Right lobe of liver (tissue), 6 donors: ENCODE measurements at regions not wholly inside any gene's neighbourhood (a gene's known extent, or its start where the extent isn't known, plus 50 kb on each side); places are given as distances from the start of the nearest gene placed in this dataset.

ENCODE experiments used
- ATAC-seq, 4 donors: fragments of 200-7000 bp; cut with Tn5 transposase; one replicate each; pipeline ENCODE4 v1.9.1; 2020; ENCODE audit warnings: mild to moderate bottlenecking in 4 of 4, moderate library complexity in 4 of 4
- DNase-seq, 3 donors: peaks; one replicate each; pipeline ENCODE4 v3.0.0-alpha.2; 2020
- H3K27ac ChIP-seq, 3 donors: fragments of 200-600 bp; one replicate each; pipeline ENCODE4 v1.8.0; 2022
- H3K27me3 ChIP-seq, 2 donors: fragments of 200-600 bp; one replicate each; pipeline ENCODE4 v1.8.0; 2022
- H3K36me3 ChIP-seq, 4 donors: fragments of 200-600 bp; sonication (generic) in 1 of 4; one replicate each; pipeline versions ENCODE4 v1.5.1 to v1.8.0; 2017 to 2022; ENCODE audit warnings: control low read depth in 1 of 4
- H3K4me1 ChIP-seq, 4 donors: fragments of 200-600 bp; sonication (generic) in 1 of 4; one replicate each; pipeline versions ENCODE4 v1.5.1 to v1.8.0; 2017 to 2022; ENCODE audit warnings: control low read depth in 1 of 4
- H3K4me3 ChIP-seq, 3 donors: fragments of 200-600 bp; one replicate each; pipeline ENCODE4 v1.8.0; 2022
- H3K9me3 ChIP-seq, 4 donors: fragments of 200-600 bp; sonication (generic) in 1 of 4; one replicate each; pipeline versions ENCODE4 v1.5.1 to v1.8.0; 2017 to 2022; ENCODE audit warnings: control low read depth in 1 of 4
- CTCF ChIP-seq, 4 donors: fragments of 200-600 bp in 3 of 4; fragments of 450-650 bp in 1 of 4; IDR thresholded peaks; one replicate each; pipeline versions ENCODE4 v1.5.1 to v1.8.0; 2016 to 2022; ENCODE audit warnings: antibody characterized with exemption in 4 of 4, mild to moderate bottlenecking in 2 of 4
- POLR2A ChIP-seq: fragments of 450-650 bp; IDR thresholded peaks from one replicate; pipeline ENCODE4 v1.6.1; 2017; ENCODE audit warnings: antibody characterized with exemption, mild to moderate bottlenecking
- WGBS: methylation state at CpG from one replicate; pipeline ENCODE4 v1.1.6; 2018; ENCODE audit warnings: low coverage, low lambda C conversion rate; ENCODE audit not compliant: insufficient coverage; ENCODE audit errors: missing lambda C conversion rate; 5-methylcytosine and 5-hydroxymethylcytosine counted together
- intact Hi-C, 2 donors: fragments of 100-400 bp; cut with DNase I; formaldehyde crosslinking; loops; one replicate each; pipeline versions ENCODE4 v1.11.2 to v1.14.1; 2022
- donor health status: DM: no; HTN: yes; CAD: no.
- donor health status: DM: no; HTN: no; CAD: no.
- donor health status: DM: no; HTN: no; CAD: no.
- donor health status: DM: no; HTN: yes; CAD: no.
- donor health status: DM: no; HTN: yes; CAD: no.

DNA sequence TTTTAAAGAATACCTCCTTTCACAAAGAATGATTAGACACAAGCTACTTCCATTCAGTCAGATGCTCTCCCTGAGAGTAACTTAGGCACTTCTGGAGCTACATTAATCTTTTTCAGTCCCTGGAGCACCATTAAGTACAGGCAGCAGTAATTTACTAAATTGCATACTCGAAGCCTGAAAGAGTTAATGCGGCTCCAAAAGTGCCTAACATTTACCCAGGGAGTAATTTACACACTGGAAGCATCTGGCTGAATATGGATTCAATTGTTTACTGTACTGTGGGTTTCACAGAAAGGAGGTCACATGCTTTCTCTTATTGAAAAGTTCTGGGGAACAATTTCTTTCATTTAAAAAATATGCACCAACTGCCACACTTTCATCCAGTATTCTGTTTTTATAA is 260.8 kb upstream of the TENM3 start:
- Histone ChIP-seq H3K9me3 (no peaks in the 10 kb centered on the region), H3K27me3 (no peaks in the 10 kb centered on the region), H3K4me1 (no peaks in the 10 kb centered on the region), H3K27ac (no peak overlapping the region), H3K4me3 (no peak overlapping the region), H3K36me3 (peaks cover 0 to 2% (median 0%) of the 10 kb centered on the region in 4 donors)
- DNase-seq (no peak), ATAC-seq (no peak)
- intact Hi-C loops = no loop called here
- TF ChIP-seq CTCF (IDR thresholded peaks at IDR 0.05) = no peak
- TF ChIP-seq POLR2A = no peak
- 45% methylated on average over 2 of the region's 2 CpGs for WGBS

DNA sequence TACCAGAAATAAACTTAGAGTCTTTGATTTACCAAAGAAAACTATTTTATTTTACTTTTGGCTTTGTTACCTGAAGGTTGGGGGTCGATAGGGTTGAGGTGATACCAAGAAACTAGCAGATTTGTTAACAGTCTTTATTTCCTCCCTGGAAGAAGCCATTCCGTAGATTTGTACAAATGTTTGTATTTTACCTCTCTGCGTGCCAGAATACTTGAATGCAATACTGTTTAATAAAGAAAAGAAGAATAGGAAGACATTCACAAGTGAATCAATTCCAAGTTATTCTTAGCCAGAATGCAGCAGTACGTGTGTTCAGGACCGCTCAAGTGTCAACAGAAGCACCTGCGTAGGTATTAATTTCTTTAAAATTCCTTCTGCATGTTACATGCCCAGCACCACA is 260.3 kb upstream of the TENM3 start:
- no peak overlapping the region for H3K27ac ChIP-seq
- H3K4me3 ChIP-seq = no peak overlapping the region
- H3K4me1 ChIP-seq = no peaks in the 10 kb centered on the region
- WGBS = 54% methylated on average over 6 of the region's 6 CpGs
- TF ChIP-seq POLR2A (no peak), CTCF (IDR thresholded peaks at IDR 0.05) (no peak)
- intact Hi-C loops = no loop called here
- H3K36me3 ChIP-seq = peaks cover 0 to 2% (median 0%) of the 10 kb centered on the region in 4 donors
- no peaks in the 10 kb centered on the region for H3K9me3 ChIP-seq
- no peaks in the 10 kb centered on the region for H3K27me3 ChIP-seq
- DNase-seq = no peak
- no peak for ATAC-seq

DNA sequence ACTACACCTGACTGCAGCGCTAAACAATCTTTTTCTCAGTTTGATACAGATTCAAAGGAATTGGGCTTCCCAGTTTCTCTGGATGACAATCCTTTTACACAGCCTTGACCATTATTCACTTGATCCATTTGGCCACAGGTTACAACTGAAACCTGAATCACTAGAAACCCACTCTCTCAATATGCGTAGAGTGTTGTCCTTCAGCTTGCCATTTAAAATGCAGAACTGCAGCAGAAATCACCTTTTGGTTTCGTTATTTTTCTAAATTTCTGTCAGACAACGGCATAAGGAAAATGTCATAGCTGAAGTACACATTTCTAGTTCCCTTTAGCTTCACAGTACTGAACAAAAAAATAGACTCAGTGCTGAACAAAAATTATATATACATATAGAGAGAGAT is 255.8 kb upstream of the TENM3 start:
- TF ChIP-seq CTCF (IDR thresholded peaks at IDR 0.05) = no peak
- Histone ChIP-seq H3K4me3 (no peak overlapping the region), H3K27me3 (no peaks in the 10 kb centered on the region), H3K9me3 (no peaks in the 10 kb centered on the region), H3K27ac (no peak overlapping the region), H3K36me3 (no peaks in the 10 kb centered on the region), H3K4me1 (no peaks in the 10 kb centered on the region)
- intact Hi-C loops = no loop called here
- no peak for DNase-seq
- ATAC-seq = no peak
- 57% methylated on average over 4 of the region's 4 CpGs for WGBS

DNA sequence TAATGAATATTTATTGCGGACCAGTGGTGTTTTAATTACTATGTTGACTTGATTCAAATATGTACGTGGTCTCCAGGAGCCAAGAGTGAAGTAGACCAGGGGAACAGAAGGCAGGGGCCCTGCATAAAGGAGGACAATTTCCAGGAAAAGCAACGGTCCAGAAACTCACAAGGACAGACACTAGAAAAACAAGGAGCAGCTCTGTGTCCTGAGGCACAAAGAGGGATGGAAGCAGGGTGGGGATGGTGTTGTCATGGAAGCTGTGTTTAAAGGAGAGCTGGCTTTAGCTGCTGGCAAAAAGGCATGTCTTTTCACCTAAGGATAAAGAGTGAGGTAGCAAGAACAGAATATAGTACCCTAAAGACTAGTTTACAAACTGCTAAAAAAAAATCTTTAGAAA is 254.1 kb upstream of the TENM3 start:
- WGBS = 20% methylated on average over 3 of the region's 3 CpGs

More for the DNA sequence above, 254.1 kb upstream of the TENM3 start:
- intact Hi-C loops = no loop called here
- Histone ChIP-seq H3K27ac (no peak overlapping the region), H3K36me3 (no peaks in the 10 kb centered on the region), H3K4me3 (no peak overlapping the region), H3K27me3 (no peaks in the 10 kb centered on the region), H3K9me3 (no peaks in the 10 kb centered on the region), H3K4me1 (no peaks in the 10 kb centered on the region)
- TF ChIP-seq POLR2A (no peak), CTCF (IDR thresholded peaks at IDR 0.05) (no peak)
- DNase-seq (no peak), ATAC-seq (no peak)
